ENCODE measurements at regions not wholly inside any gene's neighbourhood (a gene's known extent, or its start where the extent isn't known, plus 50 kb on each side); places are given as distances from the start of the nearest gene placed in this dataset.

DNA sequence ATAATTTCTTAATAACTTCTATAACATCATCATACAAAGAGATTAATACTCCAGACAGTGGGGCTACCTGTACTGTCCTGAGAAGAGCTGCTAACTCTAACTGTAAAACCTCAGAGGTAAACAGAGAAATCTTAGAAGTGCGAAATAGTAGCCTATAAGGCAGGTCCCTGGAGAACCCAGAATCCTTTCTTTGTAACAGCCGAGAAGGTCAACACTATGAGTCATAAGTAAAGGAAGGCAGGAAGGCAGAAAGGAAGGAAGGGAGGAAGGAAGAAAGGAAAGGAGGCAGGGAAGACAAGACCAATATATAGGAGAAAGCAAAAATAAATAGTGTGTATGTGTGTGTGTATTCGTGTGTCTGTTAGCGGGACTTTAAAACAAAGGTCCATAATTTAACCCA is 540.6 kb downstream of the ZWINT start:
- H2AFZ ChIP-seq (ENCODE audit: low read depth, low read length) = no peak overlapping the region
- H3K9me2 ChIP-seq (ENCODE audit: insufficient read depth, low read length) = no peaks in the 10 kb centered on the region
- H3K79me2 ChIP-seq (replicated peaks; ENCODE audit: insufficient read depth, low read length) = no peaks in the 10 kb centered on the region
- no peaks in the 10 kb centered on the region for H3K36me3 ChIP-seq (ENCODE audit: insufficient read depth, low read length)
- no peaks in the 10 kb centered on the region for H3F3A ChIP-seq (ENCODE audit: insufficient read depth, low read length, poor library complexity, severe bottlenecking)
- TF ChIP-seq, protein P1, sequence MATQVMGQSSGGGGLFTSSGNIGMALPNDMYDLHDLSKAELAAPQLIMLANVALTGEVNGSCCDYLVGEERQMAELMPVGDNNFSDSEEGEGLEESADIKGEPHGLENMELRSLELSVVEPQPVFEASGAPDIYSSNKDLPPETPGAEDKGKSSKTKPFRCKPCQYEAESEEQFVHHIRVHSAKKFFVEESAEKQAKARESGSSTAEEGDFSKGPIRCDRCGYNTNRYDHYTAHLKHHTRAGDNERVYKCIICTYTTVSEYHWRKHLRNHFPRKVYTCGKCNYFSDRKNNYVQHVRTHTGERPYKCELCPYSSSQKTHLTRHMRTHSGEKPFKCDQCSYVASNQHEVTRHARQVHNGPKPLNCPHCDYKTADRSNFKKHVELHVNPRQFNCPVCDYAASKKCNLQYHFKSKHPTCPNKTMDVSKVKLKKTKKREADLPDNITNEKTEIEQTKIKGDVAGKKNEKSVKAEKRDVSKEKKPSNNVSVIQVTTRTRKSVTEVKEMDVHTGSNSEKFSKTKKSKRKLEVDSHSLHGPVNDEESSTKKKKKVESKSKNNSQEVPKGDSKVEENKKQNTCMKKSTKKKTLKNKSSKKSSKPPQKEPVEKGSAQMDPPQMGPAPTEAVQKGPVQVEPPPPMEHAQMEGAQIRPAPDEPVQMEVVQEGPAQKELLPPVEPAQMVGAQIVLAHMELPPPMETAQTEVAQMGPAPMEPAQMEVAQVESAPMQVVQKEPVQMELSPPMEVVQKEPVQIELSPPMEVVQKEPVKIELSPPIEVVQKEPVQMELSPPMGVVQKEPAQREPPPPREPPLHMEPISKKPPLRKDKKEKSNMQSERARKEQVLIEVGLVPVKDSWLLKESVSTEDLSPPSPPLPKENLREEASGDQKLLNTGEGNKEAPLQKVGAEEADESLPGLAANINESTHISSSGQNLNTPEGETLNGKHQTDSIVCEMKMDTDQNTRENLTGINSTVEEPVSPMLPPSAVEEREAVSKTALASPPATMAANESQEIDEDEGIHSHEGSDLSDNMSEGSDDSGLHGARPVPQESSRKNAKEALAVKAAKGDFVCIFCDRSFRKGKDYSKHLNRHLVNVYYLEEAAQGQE (IDR thresholded peaks at IDR 0.05; ENCODE audit: borderline replicate concordance) = no peak
- TF ChIP-seq TAF1 (IDR thresholded peaks at IDR 0.05; ENCODE audit: low read depth) (no peak), EZH2 (IDR thresholded peaks at IDR 0.05; ENCODE audit: borderline replicate concordance, insufficient read depth, low read length, poor library complexity, severe bottlenecking) (no peak), SMC3 (conservative IDR thresholded peaks at IDR 0.05; ENCODE audit: poor library complexity) (no peak), MXI1 (conservative IDR thresholded peaks at IDR 0.05; ENCODE audit: poor library complexity, severe bottlenecking) (no peak), EP300 (conservative IDR thresholded peaks at IDR 0.05; ENCODE audit: poor library complexity, severe bottlenecking) (no peak)
- H3K9ac ChIP-seq (ENCODE audit: low read length) = no peak overlapping the region
- H3K9me3 ChIP-seq (ENCODE audit: low read length) = no peaks in the 10 kb centered on the region
- H3K4me3 ChIP-seq (ENCODE audit: low read length) = no peak overlapping the region
- no peaks in the 10 kb centered on the region for H4K20me1 ChIP-seq (ENCODE audit: insufficient read depth)
- no peak overlapping the region for H3K27ac ChIP-seq (ENCODE audit: low read length)
- H3K4me2 ChIP-seq (ENCODE audit: low read length) = no peak overlapping the region
- no peaks in the 10 kb centered on the region for H3K27me3 ChIP-seq (ENCODE audit: insufficient read depth, low read depth, low read length)

DNA sequence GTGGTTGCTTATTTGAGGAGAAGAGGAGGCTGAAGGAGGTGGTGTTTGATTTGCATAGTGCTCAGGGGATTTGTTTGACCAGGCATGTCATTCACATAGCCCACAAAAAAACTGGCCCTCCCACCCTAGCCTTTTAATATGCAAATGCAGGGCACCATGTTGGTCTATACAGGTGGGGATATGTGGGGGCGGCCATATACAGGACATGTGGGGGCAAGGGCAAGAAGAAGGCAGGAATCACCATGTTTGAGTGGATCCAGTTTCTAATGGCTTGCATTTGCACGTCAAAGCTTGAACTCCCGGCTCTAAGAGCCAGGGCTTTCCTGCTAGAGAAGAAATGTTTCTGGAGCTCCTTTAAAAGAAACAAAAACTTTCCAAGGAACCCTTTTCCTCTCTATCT is 541.0 kb downstream of the ZWINT start:
- no peaks in the 10 kb centered on the region for H3K36me3 ChIP-seq (ENCODE audit: insufficient read depth, low read length)
- H3K9me2 ChIP-seq (ENCODE audit: insufficient read depth, low read length) = no peaks in the 10 kb centered on the region
- H3K4me3 ChIP-seq (ENCODE audit: low read length) = no peak overlapping the region
- H3K27me3 ChIP-seq (ENCODE audit: insufficient read depth, low read depth, low read length) = no peaks in the 10 kb centered on the region
- no peaks in the 10 kb centered on the region for H3F3A ChIP-seq (ENCODE audit: insufficient read depth, low read length, poor library complexity, severe bottlenecking)
- no peaks in the 10 kb centered on the region for H3K9me3 ChIP-seq (ENCODE audit: low read length)
- H3K27ac ChIP-seq (ENCODE audit: low read length) = no peak overlapping the region
- TF ChIP-seq TAF1 (IDR thresholded peaks at IDR 0.05; ENCODE audit: low read depth) (no peak), MXI1 (conservative IDR thresholded peaks at IDR 0.05; ENCODE audit: poor library complexity, severe bottlenecking) (no peak), EZH2 (IDR thresholded peaks at IDR 0.05; ENCODE audit: borderline replicate concordance, insufficient read depth, low read length, poor library complexity, severe bottlenecking) (no peak), RAD21 (conservative IDR thresholded peaks at IDR 0.05) (no peak), SMC3 (conservative IDR thresholded peaks at IDR 0.05; ENCODE audit: poor library complexity) (no peak), POLR2AphosphoS5 (IDR thresholded peaks at IDR 0.05) (no peak), EP300 (conservative IDR thresholded peaks at IDR 0.05; ENCODE audit: poor library complexity, severe bottlenecking) (no peak)
- TF ChIP-seq, protein P2, sequence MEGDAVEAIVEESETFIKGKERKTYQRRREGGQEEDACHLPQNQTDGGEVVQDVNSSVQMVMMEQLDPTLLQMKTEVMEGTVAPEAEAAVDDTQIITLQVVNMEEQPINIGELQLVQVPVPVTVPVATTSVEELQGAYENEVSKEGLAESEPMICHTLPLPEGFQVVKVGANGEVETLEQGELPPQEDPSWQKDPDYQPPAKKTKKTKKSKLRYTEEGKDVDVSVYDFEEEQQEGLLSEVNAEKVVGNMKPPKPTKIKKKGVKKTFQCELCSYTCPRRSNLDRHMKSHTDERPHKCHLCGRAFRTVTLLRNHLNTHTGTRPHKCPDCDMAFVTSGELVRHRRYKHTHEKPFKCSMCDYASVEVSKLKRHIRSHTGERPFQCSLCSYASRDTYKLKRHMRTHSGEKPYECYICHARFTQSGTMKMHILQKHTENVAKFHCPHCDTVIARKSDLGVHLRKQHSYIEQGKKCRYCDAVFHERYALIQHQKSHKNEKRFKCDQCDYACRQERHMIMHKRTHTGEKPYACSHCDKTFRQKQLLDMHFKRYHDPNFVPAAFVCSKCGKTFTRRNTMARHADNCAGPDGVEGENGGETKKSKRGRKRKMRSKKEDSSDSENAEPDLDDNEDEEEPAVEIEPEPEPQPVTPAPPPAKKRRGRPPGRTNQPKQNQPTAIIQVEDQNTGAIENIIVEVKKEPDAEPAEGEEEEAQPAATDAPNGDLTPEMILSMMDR (IDR thresholded peaks at IDR 0.05; ENCODE audit: poor library complexity, severe bottlenecking) = no peak
- TF ChIP-seq, protein P1 (IDR thresholded peaks at IDR 0.05; ENCODE audit: borderline replicate concordance) = no peak
- H2AFZ ChIP-seq (ENCODE audit: low read depth, low read length) = no peak overlapping the region
- H3K9ac ChIP-seq (ENCODE audit: low read length) = no peak overlapping the region
- no peak overlapping the region for H3K4me2 ChIP-seq (ENCODE audit: low read length)
- no peaks in the 10 kb centered on the region for H4K20me1 ChIP-seq (ENCODE audit: insufficient read depth)
- no peaks in the 10 kb centered on the region for H3K79me2 ChIP-seq (replicated peaks; ENCODE audit: insufficient read depth, low read length)

All from neural cell (in vitro differentiated cells).